ENCODE measurements at regions not wholly inside any gene's neighbourhood (a gene's known extent, or its start where the extent isn't known, plus 50 kb on each side); places are given as distances from the start of the nearest gene placed in this dataset.

DNA sequence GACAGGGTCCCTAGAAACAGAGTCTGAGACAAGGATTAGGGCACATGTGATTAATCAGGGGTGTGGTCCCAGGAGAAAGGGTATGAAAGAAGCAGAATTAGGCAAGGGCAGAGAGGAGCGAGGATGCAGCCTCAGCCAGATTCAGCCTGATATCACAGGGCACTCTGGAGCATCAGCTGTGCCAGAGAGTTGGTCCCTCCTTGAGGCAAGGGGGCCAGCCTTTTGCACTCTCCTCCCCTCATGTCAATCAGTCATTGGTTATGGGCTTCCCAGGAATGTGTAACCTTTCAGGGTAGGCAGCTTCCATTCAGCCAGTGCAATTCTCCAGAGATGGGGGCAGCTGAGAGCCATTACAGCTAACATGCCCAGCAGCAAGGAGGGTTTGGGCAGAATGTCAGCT, 152.6 kb upstream of the LHX1 start:
- TF ChIP-seq, protein P1, sequence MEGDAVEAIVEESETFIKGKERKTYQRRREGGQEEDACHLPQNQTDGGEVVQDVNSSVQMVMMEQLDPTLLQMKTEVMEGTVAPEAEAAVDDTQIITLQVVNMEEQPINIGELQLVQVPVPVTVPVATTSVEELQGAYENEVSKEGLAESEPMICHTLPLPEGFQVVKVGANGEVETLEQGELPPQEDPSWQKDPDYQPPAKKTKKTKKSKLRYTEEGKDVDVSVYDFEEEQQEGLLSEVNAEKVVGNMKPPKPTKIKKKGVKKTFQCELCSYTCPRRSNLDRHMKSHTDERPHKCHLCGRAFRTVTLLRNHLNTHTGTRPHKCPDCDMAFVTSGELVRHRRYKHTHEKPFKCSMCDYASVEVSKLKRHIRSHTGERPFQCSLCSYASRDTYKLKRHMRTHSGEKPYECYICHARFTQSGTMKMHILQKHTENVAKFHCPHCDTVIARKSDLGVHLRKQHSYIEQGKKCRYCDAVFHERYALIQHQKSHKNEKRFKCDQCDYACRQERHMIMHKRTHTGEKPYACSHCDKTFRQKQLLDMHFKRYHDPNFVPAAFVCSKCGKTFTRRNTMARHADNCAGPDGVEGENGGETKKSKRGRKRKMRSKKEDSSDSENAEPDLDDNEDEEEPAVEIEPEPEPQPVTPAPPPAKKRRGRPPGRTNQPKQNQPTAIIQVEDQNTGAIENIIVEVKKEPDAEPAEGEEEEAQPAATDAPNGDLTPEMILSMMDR (IDR thresholded peaks at IDR 0.05; ENCODE audit: insufficient read depth, low read length, poor library complexity, severe bottlenecking) = no peak
- Histone ChIP-seq H3K27me3 (ENCODE audit: control insufficient read depth, insufficient read depth, low read length) (peaks cover 23% of the 10 kb centered on the region), H3K4me3 (ENCODE audit: low read depth, low read length) (no peak overlapping the region), H3K36me3 (ENCODE audit: control insufficient read depth, insufficient read depth, low read length) (no peaks in the 10 kb centered on the region)
- DNase-seq (ENCODE audit: low read depth) = no peak

DNA sequence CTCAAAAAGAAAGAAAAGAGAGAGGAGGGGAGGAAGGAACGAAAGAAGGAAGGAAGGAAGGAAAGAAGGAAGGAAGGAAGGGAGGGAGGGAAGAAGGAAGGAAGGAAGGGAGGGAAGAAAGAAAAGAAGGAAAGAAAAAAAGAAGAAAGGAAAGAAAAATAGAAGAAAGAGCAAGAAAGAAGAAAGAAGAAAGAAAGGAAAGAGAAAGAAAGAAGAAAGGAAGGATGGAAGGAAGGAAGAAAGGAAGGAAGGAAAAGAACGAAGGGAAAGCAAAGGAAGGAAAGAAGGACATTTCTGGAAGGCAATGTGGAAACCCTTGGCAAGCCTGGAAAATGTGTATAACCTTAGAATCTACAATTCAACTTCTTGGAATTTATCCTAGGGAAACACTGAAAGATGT, 150.4 kb upstream of the LHX1 start:
- H3K27me3 ChIP-seq (ENCODE audit: control insufficient read depth, insufficient read depth, low read length) = peaks cover 25% of the 10 kb centered on the region
- H3K36me3 ChIP-seq (ENCODE audit: control insufficient read depth, insufficient read depth, low read length) = no peaks in the 10 kb centered on the region
- TF ChIP-seq, protein P1 (IDR thresholded peaks at IDR 0.05; ENCODE audit: insufficient read depth, low read length, poor library complexity, severe bottlenecking) = no peak
- no peak overlapping the region for H3K4me3 ChIP-seq (ENCODE audit: low read depth, low read length)
- no peak for DNase-seq (ENCODE audit: low read depth)

DNA sequence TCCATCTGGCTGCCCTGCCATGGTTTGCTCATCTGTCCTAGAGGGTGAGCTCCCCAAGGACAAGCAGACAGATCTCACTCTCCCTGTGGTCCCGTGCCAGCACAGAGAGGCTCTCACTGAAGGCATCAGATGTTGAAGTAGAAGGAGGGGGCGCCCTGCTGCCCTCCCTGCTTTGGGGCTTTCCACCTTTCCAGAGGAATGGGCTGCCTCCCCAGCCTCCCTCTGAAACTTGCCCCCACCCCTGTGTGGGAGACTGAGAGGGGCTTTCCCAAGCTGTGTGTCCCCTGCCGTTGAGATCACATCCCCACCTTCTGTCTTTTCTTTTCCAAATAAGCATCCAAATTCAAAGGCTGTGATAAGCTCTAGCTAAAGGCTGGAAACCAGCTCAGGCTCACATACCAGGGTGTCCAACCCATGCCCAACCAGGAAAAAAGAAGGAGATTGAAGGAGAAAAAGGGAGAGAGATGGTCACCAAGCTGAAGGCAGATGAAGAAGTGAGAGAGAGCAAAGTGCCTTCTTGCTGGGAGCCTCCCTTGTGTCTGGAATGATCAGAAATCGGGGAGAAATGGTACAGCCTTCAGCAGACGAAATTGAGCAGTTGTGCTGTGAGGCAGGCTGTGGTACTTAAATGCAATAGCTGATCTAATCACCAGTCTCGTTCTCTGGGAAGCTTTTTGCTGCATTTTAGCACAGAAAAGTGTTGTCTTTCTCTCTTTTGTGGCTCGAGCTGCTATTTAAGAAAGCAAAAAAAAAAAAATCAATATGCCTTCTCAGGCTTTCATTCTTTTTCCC, 145.9 kb upstream of the LHX1 start:
- TF ChIP-seq, protein P1 (IDR thresholded peaks at IDR 0.05; ENCODE audit: insufficient read depth, low read length, poor library complexity, severe bottlenecking) = no peak
- H3K27me3 ChIP-seq (ENCODE audit: control insufficient read depth, insufficient read depth, low read length) = peaks cover 15% of the 10 kb centered on the region

DNA sequence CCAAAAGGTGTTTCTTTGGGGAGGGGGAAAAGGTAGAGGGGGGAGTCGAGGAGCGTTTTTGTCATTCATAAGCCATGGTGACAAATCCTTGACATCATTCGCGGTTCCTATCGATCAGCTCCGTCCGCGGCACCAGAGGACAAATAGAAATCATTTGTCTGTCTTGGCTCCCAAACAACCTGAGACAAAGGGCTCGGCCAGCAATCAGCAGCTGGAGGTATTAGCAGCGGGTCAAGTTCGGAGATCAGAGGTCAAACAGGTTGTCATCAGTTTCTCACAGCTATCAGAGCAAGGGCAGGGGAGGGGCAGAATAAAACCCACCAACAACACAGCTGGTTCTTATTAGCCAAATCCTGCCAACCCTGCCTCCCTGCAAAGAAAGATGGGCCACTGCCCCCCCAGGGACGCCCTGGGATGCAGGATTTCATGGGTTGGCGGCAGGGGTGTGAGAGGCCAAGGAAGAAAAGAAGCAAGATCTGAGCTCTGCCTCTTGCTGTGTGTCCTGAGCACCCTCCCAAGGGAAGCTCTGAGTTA, 145.3 kb upstream of the LHX1 start:
- H3K36me3 ChIP-seq (ENCODE audit: control insufficient read depth, insufficient read depth, low read length) = no peaks in the 10 kb centered on the region

More for the DNA sequence above, 145.9 kb upstream of the LHX1 start:
- Histone ChIP-seq H3K36me3 (ENCODE audit: control insufficient read depth, insufficient read depth, low read length) (no peaks in the 10 kb centered on the region), H3K4me3 (ENCODE audit: low read depth, low read length) (no peak overlapping the region)
- no peak for DNase-seq (ENCODE audit: low read depth)

DNA sequence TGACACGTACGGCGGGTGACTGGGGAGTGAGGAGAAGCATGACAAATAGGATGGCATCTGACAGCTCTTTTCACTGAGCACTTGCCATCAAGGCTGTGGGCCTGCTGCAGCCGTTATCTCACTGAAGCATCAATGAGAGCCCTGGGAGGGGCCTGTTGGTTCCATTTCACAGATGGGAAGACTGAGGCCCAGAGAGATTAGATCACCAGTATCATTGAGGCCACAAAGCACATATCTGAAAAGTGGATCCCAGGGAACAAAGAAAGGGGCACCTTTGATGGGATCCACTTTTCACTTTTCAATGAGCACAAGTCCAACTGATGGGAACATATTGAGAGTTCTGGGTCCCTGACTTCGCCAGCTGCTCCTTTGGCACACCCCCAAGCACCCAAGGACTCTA, 144.4 kb upstream of the LHX1 start:
- H3K36me3 ChIP-seq (ENCODE audit: control insufficient read depth, insufficient read depth, low read length) = no peaks in the 10 kb centered on the region
- TF ChIP-seq, protein P1 (IDR thresholded peaks at IDR 0.05; ENCODE audit: insufficient read depth, low read length, poor library complexity, severe bottlenecking) = no peak
- peaks cover 15% of the 10 kb centered on the region for H3K27me3 ChIP-seq (ENCODE audit: control insufficient read depth, insufficient read depth, low read length)
- H3K4me3 ChIP-seq (ENCODE audit: low read depth, low read length) = no peak overlapping the region
- no peak for DNase-seq (ENCODE audit: low read depth)

More for the DNA sequence above, 145.3 kb upstream of the LHX1 start:
- peaks cover 15% of the 10 kb centered on the region for H3K27me3 ChIP-seq (ENCODE audit: control insufficient read depth, insufficient read depth, low read length)
- no peak for DNase-seq (ENCODE audit: low read depth)
- H3K4me3 ChIP-seq (ENCODE audit: low read depth, low read length) = no peak overlapping the region
- TF ChIP-seq, protein P1 (IDR thresholded peaks at IDR 0.05; ENCODE audit: insufficient read depth, low read length, poor library complexity, severe bottlenecking) = no peak

Data from kidney epithelial cell (primary cell).